ENCODE measurements at regions not wholly inside any gene's neighbourhood (a gene's known extent, or its start where the extent isn't known, plus 50 kb on each side); places are given as distances from the start of the nearest gene placed in this dataset.

DNA sequence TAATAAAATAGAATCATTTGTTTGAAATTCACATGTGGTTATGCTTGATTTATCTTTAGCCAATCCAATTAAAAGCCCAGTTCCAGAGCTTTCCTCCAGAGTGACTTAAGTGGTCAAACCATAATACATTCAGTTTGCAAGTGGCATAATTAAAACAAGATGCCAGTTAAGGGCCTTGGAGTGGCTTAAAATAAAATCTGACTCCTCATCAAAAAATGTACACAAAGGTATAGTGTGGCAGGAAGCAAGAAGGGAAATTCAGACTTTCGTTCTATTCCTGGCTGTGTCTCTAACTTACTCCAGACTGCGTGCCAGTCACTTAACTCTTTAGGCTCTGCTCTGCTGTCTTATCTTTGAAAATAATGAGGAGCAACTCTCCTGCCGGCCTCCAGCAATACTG, 215.9 kb upstream of the PRNP start:
- Histone ChIP-seq H3K4ac (replicated peaks; ENCODE audit: insufficient read length, low read depth, low read length) (no peak overlapping the region), H3K27me3 (replicated peaks in 1 of 4; ENCODE audit: control insufficient read depth in 3 of 4, extremely low read depth in 1 of 4, insufficient read depth in 3 of 4, low read length in 3 of 4) (no peaks in the 10 kb centered on the region; a peak in 1 of 7 replicates), H3K9me3 (ENCODE audit: insufficient read depth in 2 of 2, low read depth in 1 of 2, low read length in 1 of 2) (no peaks in the 10 kb centered on the region), H2BK12ac (ENCODE audit: low read depth, low read length) (no peak overlapping the region), H3K4me2 (ENCODE audit: insufficient read depth in 1 of 2, low read depth in 2 of 2, low read length in 2 of 2) (no peak overlapping the region), H2BK5ac (ENCODE audit: low read depth, low read length) (no peak overlapping the region), H3K79me2 (ENCODE audit: control insufficient read depth in 1 of 2, insufficient read depth in 2 of 2, low read length in 2 of 2) (no peaks in the 10 kb centered on the region), H3K23ac (ENCODE audit: insufficient read length) (no peak overlapping the region), H3K36me3 (ENCODE audit: control insufficient read depth in 2 of 4, insufficient read depth in 4 of 4, low read length in 3 of 4) (no peaks in the 10 kb centered on the region), H3K18ac (ENCODE audit: extremely low read depth, low read length) (no peak overlapping the region), H3K4me3 (ENCODE audit: extremely low read depth in 1 of 4, insufficient read depth in 2 of 4, low read depth in 3 of 4, low read length in 4 of 4) (no peak overlapping the region), H3K4me1 (replicated peaks in 1 of 4; ENCODE audit: control insufficient read depth in 3 of 4, insufficient read depth in 4 of 4, low read length in 3 of 4) (no peaks in the 10 kb centered on the region), H3K79me1 (ENCODE audit: low read depth, low read length) (no peaks in the 10 kb centered on the region), H2AFZ (ENCODE audit: low read length) (no peak overlapping the region), H4K8ac (ENCODE audit: extremely low read depth, insufficient read depth, low read length) (no peak overlapping the region), H3K9ac (replicated peaks in 1 of 4; ENCODE audit: extremely low read depth in 1 of 4, low read depth in 3 of 4, low read length in 3 of 4) (no peak overlapping the region), H3K14ac (ENCODE audit: insufficient read length) (no peak overlapping the region), H2BK120ac (replicated peaks; ENCODE audit: low read depth, low read length) (no peak overlapping the region), H3K23me2 (ENCODE audit: low read depth, low read length) (peaks cover 2% of the 10 kb centered on the region; the same call in 1 of the 2 replicates), H4K20me1 (replicated peaks in 1 of 2; ENCODE audit: control insufficient read depth in 1 of 2, insufficient read depth in 2 of 2, low read length in 2 of 2) (no peaks in the 10 kb centered on the region), H4K91ac (replicated peaks; ENCODE audit: insufficient read length, low read length) (no peak overlapping the region), H4K5ac (ENCODE audit: insufficient read length, low read depth, low read length) (no peak overlapping the region), H3K27ac (ENCODE audit: low read depth, low read length) (no peak overlapping the region), H2BK20ac (ENCODE audit: low read length) (no peak overlapping the region), H3K56ac (replicated peaks; ENCODE audit: insufficient read length, low read depth, low read length) (no peak overlapping the region), H2AK5ac (ENCODE audit: low read depth, low read length) (no peak overlapping the region), H2BK15ac (ENCODE audit: low read length) (no peak overlapping the region)
- ChIA-PET POLR2A (ENCODE audit: partially characterized antibody) (no interaction called here), CTCF (ENCODE audit: partially characterized antibody) (interaction anchor here (1.1 kb wide), 1 partner anchor 98 kb away, joined by 6 read pairs; no protein-coding TSS in a partner anchor)
- TF ChIP-seq FOSL1 (IDR thresholded peaks at IDR 0.05; ENCODE audit: insufficient read depth, low read depth, low read length) (no peak), PHF8 (conservative IDR thresholded peaks at IDR 0.05; ENCODE audit: low read depth, low read length) (no peak), POLR2AphosphoS5 (IDR thresholded peaks at IDR 0.05; ENCODE audit: low read depth, low read length) (no peak), SP4 (IDR thresholded peaks at IDR 0.05; ENCODE audit: low read length) (no peak), SP2 (IDR thresholded peaks at IDR 0.05; ENCODE audit: low read length) (no peak)
- DNase-seq (ENCODE audit: low read depth in 1 of 2, low spot score in 2 of 2) (no peak), FAIRE-seq (no peak)
- WGBS, 2 experiments (ENCODE audit: extremely low coverage in 1 of 2, insufficient coverage in 1 of 2, insufficient read length in 1 of 2, insufficient replicate concordance in 2 of 2, low coverage in 1 of 2, low lambda C conversion rate in 2 of 2, missing lambda C conversion rate in 1 of 2) = 90% methylated on average over 3 of the region's 3 CpGs; no CpG with 5 or more reads in 1 of the 2 experiments

Measured in H1 (cell line).